Aorta (tissue), 5 donors: ENCODE measurements at regions not wholly inside any gene's neighbourhood (a gene's known extent, or its start where the extent isn't known, plus 50 kb on each side); places are given as distances from the start of the nearest gene placed in this dataset.

Experiments
- ATAC-seq: fragments of 200-7000 bp; cut with Tn5 transposase; one replicate; pipeline ENCODE4 v1.9.1; 2022; ENCODE audit warnings: moderate library complexity; ENCODE audit not compliant: low FRiP score
- DNase-seq, 2 donors: peaks; one replicate each; pipeline ENCODE4 v3.0.0-alpha.2; 2020
- H3K27ac ChIP-seq, 2 donors: one replicate each; pipeline ENCODE4 v1.5.1; 2013; ENCODE audit warnings: low read length in 2 of 2, mild to moderate bottlenecking in 2 of 2, moderate library complexity in 2 of 2, control low read depth in 1 of 2, inconsistent platforms in 1 of 2, low read depth in 1 of 2
- H3K27me3 ChIP-seq, 2 donors: one replicate each; pipeline ENCODE4 v1.6.1; 2013; ENCODE audit warnings: control low read depth in 1 of 2, low read length in 1 of 2, mild to moderate bottlenecking in 1 of 2, moderate library complexity in 1 of 2; ENCODE audit not compliant: insufficient read depth in 2 of 2, control insufficient read depth in 1 of 2
- H3K36me3 ChIP-seq, 2 donors: one replicate each; pipeline ENCODE4 v1.6.1; 2013; ENCODE audit warnings: control low read depth in 1 of 2, low read length in 1 of 2, mild to moderate bottlenecking in 1 of 2; ENCODE audit not compliant: insufficient read depth in 2 of 2, control insufficient read depth in 1 of 2
- H3K4me1 ChIP-seq, 2 donors: one replicate each; pipeline ENCODE4 v1.6.1; 2013; ENCODE audit warnings: low read length in 2 of 2, control low read depth in 1 of 2, mild to moderate bottlenecking in 1 of 2, moderate library complexity in 1 of 2; ENCODE audit not compliant: insufficient read depth in 2 of 2, control insufficient read depth in 1 of 2
- H3K4me3 ChIP-seq, 2 donors: one replicate each; pipeline ENCODE4 v1.5.1; 2013; ENCODE audit warnings: low read length in 2 of 2, control low read depth in 1 of 2, mild to moderate bottlenecking in 1 of 2
- H3K9me3 ChIP-seq: one replicate; pipeline ENCODE4 v1.6.1; 2013; ENCODE audit warnings: mild to moderate bottlenecking, low read length; ENCODE audit not compliant: control insufficient read depth
- WGBS, 2 donors: extraction: QIAGEN DNeasy Blood & Tissue Kit; methylation state at CpG; one replicate each; pipeline ENCODE4 v1.1.7; 2013; 5-methylcytosine and 5-hydroxymethylcytosine counted together
- intact Hi-C, 2 donors: fragments of 100-400 bp; cut with DNase I; formaldehyde crosslinking; loops; one replicate each; pipeline versions ENCODE4 v1.14.2 to v1.15.0; 2022
- donor health status: healthy with polysubstance abuse.
- donor health status: Bipolar disorder and iron deficiency.
- donor health status: DM: no; HTN: no; CAD: no.
- donor health status: DM: no; HTN: no; CAD: no.
- donor health status: DM: yes; HTN: yes; CAD: no.

DNA sequence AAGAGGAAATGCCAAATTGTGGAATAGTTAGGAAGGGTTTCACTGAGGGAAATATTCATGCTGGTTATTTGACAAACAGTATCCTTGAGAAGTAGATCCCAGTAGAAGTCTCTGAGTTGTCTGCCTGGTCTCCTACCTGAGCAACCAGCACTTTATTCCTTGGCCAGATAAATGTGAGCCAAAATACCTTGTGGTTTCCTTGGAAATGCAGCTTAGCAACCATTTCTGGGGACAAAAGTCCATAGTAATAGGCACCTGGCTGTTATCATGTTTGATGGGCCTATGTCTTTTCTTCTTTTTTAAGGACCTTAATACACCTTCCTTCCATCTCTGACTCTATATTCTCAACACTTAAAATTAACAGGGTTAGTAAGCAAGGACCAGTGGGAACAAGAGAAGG lies 217.1 kb upstream of the MARCKS start:
- no peak overlapping the region for H3K4me3 ChIP-seq
- DNase-seq (no peak), ATAC-seq (no peak)
- no peaks in the 10 kb centered on the region for H3K27me3 ChIP-seq
- H3K36me3 ChIP-seq, result no peaks in the 10 kb centered on the region
- no peaks in the 10 kb centered on the region for H3K9me3 ChIP-seq
- intact Hi-C loops, result no loop called here
- no peak overlapping the region for H3K27ac ChIP-seq
- H3K4me1 ChIP-seq, result no peaks in the 10 kb centered on the region

DNA sequence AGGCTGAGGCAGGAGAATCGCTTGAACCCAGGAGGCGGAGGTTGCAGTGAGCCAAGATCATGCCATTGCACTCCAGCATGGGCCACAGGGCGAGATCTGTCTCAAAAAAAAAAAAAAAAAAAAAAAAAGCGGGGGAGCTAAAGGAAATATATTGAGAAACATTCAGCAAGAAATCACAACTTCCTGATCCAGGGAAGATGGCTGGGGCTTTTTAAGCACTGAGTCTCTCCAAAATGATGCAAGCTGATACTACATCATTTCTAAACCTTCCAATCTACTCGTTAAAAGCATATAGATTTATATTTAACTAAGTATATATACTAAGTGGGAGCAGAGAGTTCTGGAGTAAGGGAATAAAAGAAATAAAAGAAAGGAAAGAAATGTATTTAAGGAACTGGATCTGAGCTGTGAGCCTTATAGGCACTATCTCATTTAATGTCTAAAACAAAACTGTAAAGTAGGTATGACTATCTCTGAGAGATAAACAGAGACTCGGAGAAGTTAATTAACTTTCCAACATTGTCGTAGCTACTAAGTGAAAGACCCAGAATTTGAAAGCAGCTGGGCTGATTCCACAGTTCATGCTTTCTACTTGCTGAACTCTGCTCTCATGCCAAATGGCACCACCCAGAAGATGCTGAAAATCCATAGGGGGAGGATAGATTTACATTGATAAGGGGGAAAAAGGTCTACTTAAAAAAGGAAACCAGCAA lies 215.0 kb upstream of the MARCKS start:
- Histone ChIP-seq H3K27ac (no peak overlapping the region), H3K4me1 (no peaks in the 10 kb centered on the region), H3K36me3 (no peaks in the 10 kb centered on the region), H3K4me3 (no peak overlapping the region), H3K9me3 (no peaks in the 10 kb centered on the region), H3K27me3 (no peaks in the 10 kb centered on the region)
- DNase-seq (no peak), ATAC-seq (no peak)
- intact Hi-C loops, result no loop called here
- WGBS, 2 donors, result 94% methylated on average over 7 of the region's 7 CpGs

DNA sequence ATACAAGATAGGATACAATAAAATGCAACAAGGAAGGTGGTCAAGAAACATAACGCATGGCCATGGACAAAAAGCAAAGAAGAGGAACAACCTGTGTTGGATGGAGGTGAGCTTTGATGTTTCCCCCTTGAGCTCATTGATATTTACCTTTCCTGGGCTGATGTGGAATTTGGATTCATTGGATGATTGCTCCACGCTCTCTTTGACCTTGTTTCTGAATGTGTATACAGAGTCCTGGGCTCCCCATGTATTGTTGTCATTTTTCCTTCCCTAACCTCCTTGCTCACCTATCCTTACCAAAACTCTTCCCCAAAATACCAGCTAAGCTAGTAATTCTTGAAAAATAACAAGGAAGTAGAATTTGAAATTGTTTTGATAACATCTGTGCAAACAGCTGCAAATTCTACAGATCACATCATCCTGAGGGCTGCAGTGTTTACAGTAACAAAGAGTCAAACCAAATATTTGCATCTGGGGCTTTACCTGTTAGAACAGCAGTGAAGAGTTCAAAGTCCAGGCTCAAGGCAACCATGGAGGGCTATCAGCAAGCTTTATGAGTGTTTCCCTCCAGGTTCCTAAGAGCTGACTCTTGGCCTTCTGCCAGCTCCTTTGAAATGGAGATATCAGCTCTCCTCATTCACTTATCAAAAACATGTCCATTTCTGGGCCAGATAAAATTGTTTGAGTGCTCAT lies 214.3 kb upstream of the MARCKS start:
- Histone ChIP-seq H3K27ac (no peak overlapping the region), H3K27me3 (no peaks in the 10 kb centered on the region), H3K4me3 (no peak overlapping the region), H3K9me3 (no peaks in the 10 kb centered on the region), H3K36me3 (no peaks in the 10 kb centered on the region), H3K4me1 (no peaks in the 10 kb centered on the region)
- ATAC-seq, result no peak
- DNase-seq, result no peak
- 98% methylated on average over 2 of the region's 2 CpGs for WGBS, 2 donors
- intact Hi-C loops, result no loop called here

DNA sequence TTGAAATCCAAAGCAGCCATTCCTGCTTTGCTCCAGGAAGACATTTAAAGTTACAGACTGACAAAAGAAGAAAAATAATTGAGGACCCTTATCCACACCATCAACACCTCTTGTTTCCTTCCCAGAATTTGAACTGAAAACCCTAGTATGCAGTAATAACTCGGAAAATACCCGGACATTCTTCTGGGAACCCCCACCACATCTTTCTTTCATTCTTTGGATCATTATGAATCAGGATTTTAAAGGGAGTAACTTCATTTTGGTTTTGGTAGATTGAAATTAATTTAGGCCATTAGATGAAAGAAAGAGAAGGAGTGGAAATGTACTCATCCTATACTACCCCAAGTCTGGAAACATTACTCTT lies 213.8 kb upstream of the MARCKS start:
- no peaks in the 10 kb centered on the region for H3K36me3 ChIP-seq
- ATAC-seq (no peak), DNase-seq (no peak)
- no peaks in the 10 kb centered on the region for H3K27me3 ChIP-seq
- no peak overlapping the region for H3K4me3 ChIP-seq
- no peaks in the 10 kb centered on the region for H3K4me1 ChIP-seq
- no peak overlapping the region for H3K27ac ChIP-seq
- H3K9me3 ChIP-seq, result no peaks in the 10 kb centered on the region
- intact Hi-C loops, result no loop called here
- WGBS, 2 donors, result 63 to 77% methylated on average over 2 of the region's 2 CpGs

DNA sequence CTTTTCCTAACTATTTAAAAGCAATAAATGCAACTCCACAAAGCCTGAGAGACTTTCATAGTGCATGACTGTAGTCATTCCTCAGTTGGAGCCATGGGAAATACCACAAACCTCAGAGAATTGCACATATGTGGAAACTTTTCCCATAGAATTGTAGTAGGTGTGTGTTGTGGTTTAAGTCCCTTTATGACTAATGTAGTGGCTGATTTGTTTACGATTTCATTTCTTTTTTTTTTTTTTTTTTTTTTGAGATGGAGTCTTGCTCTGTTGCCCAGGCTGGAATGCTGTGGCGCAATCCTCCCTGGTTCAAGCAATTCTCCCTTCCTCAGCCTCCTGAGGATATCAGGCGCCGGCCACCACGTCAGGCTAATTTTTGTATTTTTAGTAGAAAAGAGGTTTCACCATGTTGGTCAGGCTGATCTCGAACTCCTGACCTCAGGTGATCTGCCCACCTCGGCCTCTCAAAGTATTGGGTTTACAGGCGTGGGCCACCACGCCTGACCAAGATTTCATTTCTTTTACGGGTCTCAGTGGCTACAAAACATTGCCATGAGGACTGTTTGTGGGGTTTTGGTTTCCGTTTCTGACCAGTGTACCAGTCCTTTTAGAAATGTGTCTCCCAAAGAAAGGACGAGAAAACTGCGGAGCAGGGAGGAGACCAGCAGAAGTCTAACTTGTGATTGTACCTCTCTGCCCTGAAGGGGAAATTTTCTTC lies 212.1 kb upstream of the MARCKS start:
- no peak for DNase-seq
- WGBS, 2 donors, result 88 to 93% methylated on average over 13 of the region's 13 CpGs
- no peak overlapping the region for H3K4me3 ChIP-seq
- no peak overlapping the region for H3K27ac ChIP-seq
- intact Hi-C loops, result no loop called here
- H3K4me1 ChIP-seq, result peaks cover 0 to 5% of the 10 kb centered on the region in 2 donors
- no peaks in the 10 kb centered on the region for H3K9me3 ChIP-seq
- no peaks in the 10 kb centered on the region for H3K36me3 ChIP-seq
- H3K27me3 ChIP-seq, result no peaks in the 10 kb centered on the region
- ATAC-seq, result no peak

DNA sequence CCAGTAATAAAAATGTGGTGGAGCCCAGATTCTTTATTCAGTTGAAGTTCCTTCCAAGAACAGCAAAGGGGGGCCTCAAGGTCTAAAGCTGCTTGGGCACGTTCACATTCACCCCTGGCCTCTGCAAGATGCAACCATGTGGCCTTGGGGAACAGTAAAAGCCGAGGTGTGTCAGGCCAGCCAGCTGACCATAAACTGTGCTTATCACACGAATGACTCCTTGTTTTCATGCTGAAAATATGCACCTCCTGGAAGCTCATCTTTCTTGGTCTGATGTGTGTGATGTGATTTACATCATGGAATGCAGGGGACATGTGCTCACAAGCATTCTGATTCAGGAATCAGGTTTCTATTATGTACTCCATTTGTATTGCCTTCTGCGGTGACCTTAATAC lies 211.6 kb upstream of the MARCKS start:
- ATAC-seq, result no peak
- intact Hi-C loops, result no loop called here

DNA sequence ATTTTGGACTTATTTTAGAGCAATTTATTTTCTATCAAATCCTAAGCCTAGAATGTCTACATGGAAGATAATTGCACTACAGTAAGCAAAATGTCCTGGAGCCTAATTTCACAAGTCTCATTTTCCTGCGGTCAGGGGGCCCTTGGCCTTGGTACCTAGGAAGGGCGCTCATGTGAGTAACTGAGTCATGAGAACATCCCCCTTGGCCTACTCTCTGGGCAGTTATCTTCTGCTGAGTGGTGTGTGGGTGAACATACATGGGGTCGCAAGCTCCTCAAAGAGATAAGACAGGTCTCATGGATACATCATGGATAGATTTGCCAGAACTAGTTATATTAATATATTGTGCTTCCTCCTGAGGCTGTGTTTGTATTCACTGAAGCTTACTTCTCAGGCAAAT lies 211.2 kb upstream of the MARCKS start:
- peaks cover 0 to 5% of the 10 kb centered on the region in 2 donors for H3K4me1 ChIP-seq
- no peaks in the 10 kb centered on the region for H3K9me3 ChIP-seq
- no peak overlapping the region for H3K4me3 ChIP-seq
- 97 to 98% methylated on average over 3 of the region's 3 CpGs for WGBS, 2 donors
- intact Hi-C loops, result no loop called here
- no peak overlapping the region for H3K27ac ChIP-seq
- ATAC-seq (no peak), DNase-seq (no peak)
- H3K36me3 ChIP-seq, result no peaks in the 10 kb centered on the region
- no peaks in the 10 kb centered on the region for H3K27me3 ChIP-seq

More for the DNA sequence above, 211.6 kb upstream of the MARCKS start:
- Histone ChIP-seq H3K4me1 (peaks cover 0 to 5% of the 10 kb centered on the region in 2 donors), H3K36me3 (no peaks in the 10 kb centered on the region), H3K27ac (no peak overlapping the region), H3K4me3 (no peak overlapping the region), H3K9me3 (no peaks in the 10 kb centered on the region), H3K27me3 (no peaks in the 10 kb centered on the region)
- WGBS, 2 donors, result 40 to 44% methylated on average over 4 of the region's 4 CpGs
- no peak for DNase-seq

DNA sequence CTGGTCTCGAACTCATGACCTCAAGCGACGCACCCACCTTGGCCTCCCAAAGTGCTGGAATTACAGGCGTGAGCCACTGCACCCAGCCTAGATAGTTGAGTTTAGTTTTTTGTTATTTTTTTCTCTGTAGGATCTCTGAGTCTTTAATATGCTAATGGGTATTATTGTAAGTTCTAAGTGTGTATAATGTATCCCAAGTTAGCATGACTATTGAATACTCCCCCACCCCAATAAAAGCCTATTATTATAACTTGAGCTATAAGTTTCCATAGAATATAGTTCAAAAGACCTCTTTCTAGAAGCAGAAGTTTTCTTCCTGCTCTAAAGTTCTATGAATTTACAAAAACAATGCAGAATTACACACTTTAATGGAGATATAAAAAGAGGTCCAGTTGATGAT lies 210.4 kb upstream of the MARCKS start:
- intact Hi-C loops, result no loop called here
- WGBS, 2 donors, result 73 to 74% methylated on average over 4 of the region's 4 CpGs
- H3K4me1 ChIP-seq, result peaks cover 0 to 5% of the 10 kb centered on the region in 2 donors
- DNase-seq (no peak), ATAC-seq (no peak)
- H3K27me3 ChIP-seq, result no peaks in the 10 kb centered on the region
- no peak overlapping the region for H3K4me3 ChIP-seq
- H3K9me3 ChIP-seq, result no peaks in the 10 kb centered on the region
- H3K36me3 ChIP-seq, result no peaks in the 10 kb centered on the region
- no peak overlapping the region for H3K27ac ChIP-seq
